A549 (cell line): ENCODE measurements at regions not wholly inside any gene's neighbourhood (a gene's known extent, or its start where the extent isn't known, plus 50 kb on each side); places are given as distances from the start of the nearest gene placed in this dataset.

Source experiments
- ATAC-seq, 2 experiments: fragments of 200-7000 bp in 1 of 2; fragments of >200 bp in 1 of 2; cut with Nextera tagmentation in 1 of 2; cut with Tn5 transposase in 1 of 2; 3 replicates each; pipeline versions ENCODE4 v1.8.0 to v1.9.1; 2018 to 2020; ENCODE audit warnings: mild to moderate bottlenecking in 1 of 2, moderate library complexity in 1 of 2
- CTCF ChIA-PET: fragments of 300-600 bp; sonication (Branson Sonifier 250); formaldehyde crosslinking; extraction: SDS; loops from one replicate; lab custom pipeline; 2021; ENCODE audit warnings: antibody characterized with exemption, inconsistent platforms; lab: Yijun Ruan, JAX
- POLR2A ChIA-PET: fragments of 350-600 bp; formaldehyde crosslinking; extraction: SDS; loops from one replicate; lab custom pipeline; 2021; ENCODE audit warnings: antibody characterized with exemption, inconsistent platforms; lab: Yijun Ruan, JAX
- DNase-seq, 2 experiments: peaks; one replicate each; pipeline versions ENCODE4 v3.0.0 to v3.0.0-alpha.2; 2011 to 2016; ENCODE audit warnings: low read depth in 1 of 2, low spot score in 1 of 2
- FAIRE-seq: peaks from 2 replicates; lab custom pipeline; 2011; peaks lifted over from hg19 to GRCh38; lab: Jason Lieb, UNC
- H3K27ac ChIP-seq, 2 experiments: fragments of >200 bp; sonication (Bioruptor Twin); formaldehyde crosslinking; 3 replicates each; pipeline ENCODE4 v1.5.1; 2016 to 2017
- H3K4me1 ChIP-seq: fragments of >200 bp; sonication (Bioruptor Twin); formaldehyde crosslinking; 3 replicates; pipeline ENCODE4 v1.6.1; 2016
- H3K4me2 ChIP-seq: fragments of >200 bp; sonication (Bioruptor Twin); formaldehyde crosslinking; 3 replicates; pipeline ENCODE4 v1.6.1; 2016
- H3K4me3 ChIP-seq: fragments of >200 bp; sonication (Bioruptor Twin); formaldehyde crosslinking; 3 replicates; pipeline ENCODE4 v1.5.1; 2016
- H3K9me3 ChIP-seq: fragments of >200 bp; sonication (Bioruptor Twin); formaldehyde crosslinking; 3 replicates; pipeline ENCODE4 v1.6.1; 2016
- CBX8 ChIP-seq: fragments of 200-600 bp; sonication (generic); IDR thresholded peaks from 2 replicates; pipeline ENCODE4 v1.6.1; 2016
- CEBPB ChIP-seq, 2 experiments: fragments of >200 bp in 1 of 2; sonication (Bioruptor Twin) in 1 of 2; formaldehyde crosslinking in 1 of 2; IDR thresholded peaks; 2 replicates each; pipeline ENCODE4 v1.6.1; 2012 to 2016
- CHD2 ChIP-seq: fragments of 150-350 bp; IDR thresholded peaks from 2 replicates; pipeline ENCODE4 v1.6.1; 2014; ENCODE audit warnings: low read length; ENCODE audit not compliant: partially characterized antibody
- CHD4 ChIP-seq: fragments of 200-600 bp; sonication (generic); IDR thresholded peaks from 2 replicates; pipeline ENCODE4 v1.6.1; 2016; ENCODE audit warnings: antibody characterized with exemption, mild to moderate bottlenecking, borderline replicate concordance
- EHF ChIP-seq: fragments of 250-450 bp; sonication (Bioruptor Pico); IDR thresholded peaks from 2 replicates; pipeline ENCODE4 v1.5.0; 2020; ENCODE audit warnings: mild to moderate bottlenecking
- ESRRA ChIP-seq: fragments of 150-350 bp; IDR thresholded peaks from 2 replicates; pipeline ENCODE4 v1.6.1; 2014; ENCODE audit warnings: mild to moderate bottlenecking, low read length, borderline replicate concordance
- HOXB5 ChIP-seq: fragments of 250-450 bp; sonication (Bioruptor Pico); IDR thresholded peaks from 2 replicates; pipeline ENCODE4 v1.5.0; 2020; ENCODE audit warnings: mild to moderate bottlenecking, moderate library complexity
- KDM1A ChIP-seq: fragments of 200-600 bp; sonication (generic); IDR thresholded peaks from 2 replicates; pipeline ENCODE4 v1.6.1; 2016; ENCODE audit warnings: low read depth, mild to moderate bottlenecking
- MYC ChIP-seq: IDR thresholded peaks from 2 replicates; pipeline ENCODE4 v1.6.1; 2012; ENCODE audit warnings: mild to moderate bottlenecking, inconsistent platforms, low read length, improper control_type of control experiment, borderline replicate concordance
- NPAS2 ChIP-seq: fragments of 250-450 bp; sonication (Bioruptor Pico); IDR thresholded peaks from 2 replicates; pipeline ENCODE4 v1.8.0; 2022; ENCODE audit warnings: mild to moderate bottlenecking, moderate library complexity, borderline replicate concordance
- POLR2A ChIP-seq: IDR thresholded peaks from 2 replicates; pipeline ENCODE4 v1.6.1; 2012; ENCODE audit warnings: mild to moderate bottlenecking, low read length
- POLR2AphosphoS2 ChIP-seq: conservative IDR thresholded peaks from 2 replicates; pipeline ENCODE4 v1.6.1; 2012; ENCODE audit warnings: low read length, improper control_type of control experiment, inconsistent platforms
- RAD21 ChIP-seq, 2 experiments: fragments of >200 bp in 1 of 2; sonication (Bioruptor Twin) in 1 of 2; formaldehyde crosslinking in 1 of 2; IDR thresholded peaks in 1 of 2; conservative IDR thresholded peaks in 1 of 2; 2 replicates in 1 of 2; 3 replicates in 1 of 2; pipeline ENCODE4 v1.6.1; 2012 to 2018; ENCODE audit warnings: inconsistent platforms in 1 of 2
- RFX5 ChIP-seq: fragments of 450-650 bp; IDR thresholded peaks from 2 replicates; pipeline ENCODE4 v1.7.1; 2014; ENCODE audit warnings: antibody characterized with exemption, mild to moderate bottlenecking, moderate library complexity
- RNF2 ChIP-seq: fragments of 200-600 bp; sonication (generic); IDR thresholded peaks from 2 replicates; pipeline ENCODE4 v1.6.1; 2016; ENCODE audit warnings: low read depth, mild to moderate bottlenecking, antibody characterized with exemption, moderate library complexity, borderline replicate concordance
- SMC3 ChIP-seq: fragments of >200 bp; sonication (Bioruptor Twin); formaldehyde crosslinking; IDR thresholded peaks from 3 replicates; pipeline ENCODE4 v1.6.1; 2018; ENCODE audit warnings: inconsistent platforms
- SREBF2 ChIP-seq: fragments of 450-650 bp; IDR thresholded peaks from 2 replicates; pipeline ENCODE4 v1.6.1; 2014; ENCODE audit warnings: mild to moderate bottlenecking, moderate library complexity
- TFCP2L1 ChIP-seq: fragments of 250-450 bp; sonication (Bioruptor Pico); IDR thresholded peaks from 2 replicates; pipeline ENCODE4 v1.5.0; 2021; ENCODE audit warnings: mild to moderate bottlenecking
- ZC3H11A ChIP-seq: fragments of 450-650 bp; IDR thresholded peaks from 2 replicates; pipeline ENCODE4 v1.6.1; 2014; ENCODE audit warnings: antibody characterized with exemption, mild to moderate bottlenecking
- ZFP36 ChIP-seq: fragments of 450-650 bp; IDR thresholded peaks from 2 replicates; pipeline ENCODE4 v1.6.1; 2014; ENCODE audit warnings: borderline replicate concordance; ENCODE audit not compliant: partially characterized antibody
- ZNF302 ChIP-seq: fragments of 250-450 bp; sonication (Bioruptor Pico); IDR thresholded peaks from 2 replicates; pipeline ENCODE4 v1.9.0; 2021; ENCODE audit warnings: inconsistent platforms, mild to moderate bottlenecking, moderate library complexity
- WGBS: methylation state at CpG from one replicate; pipeline ENCODE4 v1.1.6; 2017; ENCODE audit errors: missing lambda C conversion rate; 5-methylcytosine and 5-hydroxymethylcytosine counted together
- TF ChIP-seq, protein P1 (sequence below): fragments of 250-450 bp; sonication (Bioruptor Pico); IDR thresholded peaks from 2 replicates; pipeline ENCODE4 v1.5.0; 2021; ENCODE audit warnings: mild to moderate bottlenecking, moderate library complexity, borderline replicate concordance
- TF ChIP-seq, protein P2 (sequence below): fragments of >200 bp; sonication (Bioruptor Twin); formaldehyde crosslinking; IDR thresholded peaks from 2 replicates; pipeline ENCODE4 v1.6.1; 2016
- TF ChIP-seq, protein P3 (sequence below): fragments of 250-450 bp; sonication (Bioruptor Pico); IDR thresholded peaks from 2 replicates; pipeline ENCODE4 v1.5.0; 2020; ENCODE audit warnings: low read depth, mild to moderate bottlenecking, moderate library complexity
- TF ChIP-seq, protein P4 (sequence below): fragments of 450-650 bp; IDR thresholded peaks from 2 replicates; pipeline ENCODE4 v1.6.1; 2014; ENCODE audit warnings: antibody characterized with exemption
- TF ChIP-seq, protein P5 (sequence below): fragments of 150-350 bp; IDR thresholded peaks from 2 replicates; pipeline ENCODE4 v1.6.1; 2014; ENCODE audit warnings: low read depth, mild to moderate bottlenecking, low read length

DNA sequence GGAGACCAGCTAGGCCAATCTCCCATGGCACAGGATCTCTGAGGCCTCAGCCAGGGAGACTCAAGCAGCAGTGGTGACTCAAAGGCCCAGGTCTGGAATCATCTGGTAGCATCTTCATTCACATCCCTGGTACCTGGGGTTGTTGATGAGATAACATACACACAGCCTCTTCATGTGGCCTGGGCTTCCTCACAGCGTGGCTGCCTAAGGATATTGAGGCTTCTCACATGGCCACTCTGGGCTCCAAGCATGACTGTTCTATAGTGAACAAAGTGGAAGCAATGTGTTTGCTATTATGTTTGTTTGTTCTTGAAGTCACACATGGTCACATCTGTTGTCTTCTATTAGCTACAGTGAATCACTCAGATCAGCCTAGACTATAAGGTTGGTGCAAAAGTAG lies 584.1 kb downstream of the VRK1 start:
- Histone ChIP-seq H3K9me3 (no peaks in the 10 kb centered on the region), H3K4me3 (no peak overlapping the region), H3K4me2 (no peak overlapping the region), H3K27ac (no peak overlapping the region), H3K4me1 (no peaks in the 10 kb centered on the region)
- DNase-seq (no peak), ATAC-seq (no peak), FAIRE-seq (no peak)
- ChIA-PET POLR2A (no interaction called here), CTCF (no interaction called here)
- TF ChIP-seq NPAS2 (CRISPR knock-in tag) (no peak), POLR2A (no peak), RNF2 (no peak), POLR2AphosphoS2 (no peak), TFCP2L1 (CRISPR knock-in tag) (no peak), HOXB5 (CRISPR knock-in tag) (no peak), CHD4 (no peak)
- TF ChIP-seq, protein P1, sequence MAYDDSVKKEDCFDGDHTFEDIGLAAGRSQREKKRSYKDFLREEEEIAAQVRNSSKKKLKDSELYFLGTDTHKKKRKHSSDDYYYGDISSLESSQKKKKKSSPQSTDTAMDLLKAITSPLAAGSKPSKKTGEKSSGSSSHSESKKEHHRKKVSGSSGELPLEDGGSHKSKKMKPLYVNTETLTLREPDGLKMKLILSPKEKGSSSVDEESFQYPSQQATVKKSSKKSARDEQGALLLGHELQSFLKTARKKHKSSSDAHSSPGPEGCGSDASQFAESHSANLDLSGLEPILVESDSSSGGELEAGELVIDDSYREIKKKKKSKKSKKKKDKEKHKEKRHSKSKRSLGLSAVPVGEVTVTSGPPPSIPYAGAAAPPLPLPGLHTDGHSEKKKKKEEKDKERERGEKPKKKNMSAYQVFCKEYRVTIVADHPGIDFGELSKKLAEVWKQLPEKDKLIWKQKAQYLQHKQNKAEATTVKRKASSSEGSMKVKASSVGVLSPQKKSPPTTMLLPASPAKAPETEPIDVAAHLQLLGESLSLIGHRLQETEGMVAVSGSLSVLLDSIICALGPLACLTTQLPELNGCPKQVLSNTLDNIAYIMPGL (CRISPR knock-in tag) = no peak
- 11% methylated on average over 1 of the region's 1 CpG for WGBS

DNA sequence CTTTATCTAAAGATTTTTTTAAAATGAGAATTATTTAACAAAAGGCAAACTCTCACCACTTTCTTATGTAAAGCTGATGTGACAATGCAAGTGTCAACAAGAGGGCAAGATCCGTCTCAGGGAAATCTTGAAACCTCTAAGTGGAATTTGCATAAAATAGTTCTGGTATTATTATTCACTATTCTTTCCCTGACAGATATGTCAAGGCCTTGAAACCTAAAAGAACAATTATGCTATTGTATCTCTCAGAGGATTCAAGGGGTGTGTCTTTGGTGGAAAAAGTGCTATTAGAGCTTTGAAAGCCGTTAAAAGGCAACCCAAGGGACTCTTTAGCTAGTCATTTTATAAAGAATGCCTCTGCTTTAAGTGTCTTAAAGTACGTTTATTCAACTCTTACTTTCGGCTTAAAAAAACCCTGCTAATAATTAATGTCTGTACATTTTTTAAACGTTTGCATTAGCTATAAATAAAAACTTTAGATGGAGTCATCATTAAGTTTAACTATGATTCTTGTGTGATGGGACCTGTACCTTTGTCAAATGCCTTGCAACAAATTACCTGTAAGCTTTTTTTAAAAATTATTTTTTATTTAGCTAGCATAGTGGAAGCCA lies 585.5 kb downstream of the VRK1 start:
- DNase-seq (no peak), ATAC-seq (no peak), FAIRE-seq (no peak)
- Histone ChIP-seq H3K9me3 (no peaks in the 10 kb centered on the region), H3K4me1 (no peaks in the 10 kb centered on the region), H3K4me3 (no peak overlapping the region), H3K27ac (no peak overlapping the region), H3K4me2 (no peak overlapping the region)
- ChIA-PET POLR2A (no interaction called here), CTCF (no interaction called here)
- WGBS = 8% methylated on average over 5 of the region's 5 CpGs
- TF ChIP-seq POLR2AphosphoS2 (no peak), CHD2 (no peak), KDM1A (no peak), CBX8 (no peak), ESRRA (no peak), ZNF302 (CRISPR knock-in tag) (no peak), RFX5 (no peak), EHF (CRISPR knock-in tag) (no peak), SMC3 (no peak), RAD21 (conservative IDR thresholded peaks at IDR 0.05 in 1 of 2, IDR thresholded peaks at IDR 0.05 in 1 of 2) (no peak), CEBPB (IDR thresholded peaks at IDR 0.05) (no peak), SREBF2 (no peak), MYC (no peak), ZC3H11A (no peak), ZFP36 (no peak)
- TF ChIP-seq, protein P2, sequence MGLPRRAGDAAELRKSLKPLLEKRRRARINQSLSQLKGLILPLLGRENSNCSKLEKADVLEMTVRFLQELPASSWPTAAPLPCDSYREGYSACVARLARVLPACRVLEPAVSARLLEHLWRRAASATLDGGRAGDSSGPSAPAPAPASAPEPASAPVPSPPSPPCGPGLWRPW = no peak
- TF ChIP-seq, protein P3, sequence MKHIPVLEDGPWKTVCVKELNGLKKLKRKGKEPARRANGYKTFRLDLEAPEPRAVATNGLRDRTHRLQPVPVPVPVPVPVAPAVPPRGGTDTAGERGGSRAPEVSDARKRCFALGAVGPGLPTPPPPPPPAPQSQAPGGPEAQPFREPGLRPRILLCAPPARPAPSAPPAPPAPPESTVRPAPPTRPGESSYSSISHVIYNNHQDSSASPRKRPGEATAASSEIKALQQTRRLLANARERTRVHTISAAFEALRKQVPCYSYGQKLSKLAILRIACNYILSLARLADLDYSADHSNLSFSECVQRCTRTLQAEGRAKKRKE (CRISPR knock-in tag) = no peak
- TF ChIP-seq, protein P4, sequence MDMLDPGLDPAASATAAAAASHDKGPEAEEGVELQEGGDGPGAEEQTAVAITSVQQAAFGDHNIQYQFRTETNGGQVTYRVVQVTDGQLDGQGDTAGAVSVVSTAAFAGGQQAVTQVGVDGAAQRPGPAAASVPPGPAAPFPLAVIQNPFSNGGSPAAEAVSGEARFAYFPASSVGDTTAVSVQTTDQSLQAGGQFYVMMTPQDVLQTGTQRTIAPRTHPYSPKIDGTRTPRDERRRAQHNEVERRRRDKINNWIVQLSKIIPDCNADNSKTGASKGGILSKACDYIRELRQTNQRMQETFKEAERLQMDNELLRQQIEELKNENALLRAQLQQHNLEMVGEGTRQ = no peak
- TF ChIP-seq, protein P5, sequence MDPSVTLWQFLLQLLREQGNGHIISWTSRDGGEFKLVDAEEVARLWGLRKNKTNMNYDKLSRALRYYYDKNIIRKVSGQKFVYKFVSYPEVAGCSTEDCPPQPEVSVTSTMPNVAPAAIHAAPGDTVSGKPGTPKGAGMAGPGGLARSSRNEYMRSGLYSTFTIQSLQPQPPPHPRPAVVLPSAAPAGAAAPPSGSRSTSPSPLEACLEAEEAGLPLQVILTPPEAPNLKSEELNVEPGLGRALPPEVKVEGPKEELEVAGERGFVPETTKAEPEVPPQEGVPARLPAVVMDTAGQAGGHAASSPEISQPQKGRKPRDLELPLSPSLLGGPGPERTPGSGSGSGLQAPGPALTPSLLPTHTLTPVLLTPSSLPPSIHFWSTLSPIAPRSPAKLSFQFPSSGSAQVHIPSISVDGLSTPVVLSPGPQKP = no peak
